Keratinocyte (primary cell): ENCODE measurements at regions not wholly inside any gene's neighbourhood (a gene's known extent, or its start where the extent isn't known, plus 50 kb on each side); places are given as distances from the start of the nearest gene placed in this dataset.
A peak's percentile ranks its signal among the peaks of the same experiment; 100 is the strongest.

Source experiments
- DNase-seq: peaks from one replicate; pipeline ENCODE4 v3.0.0-alpha.2; 2011; ENCODE audit warnings: low read depth, missing footprints, low spot score
- FAIRE-seq: peaks from 2 replicates; lab custom pipeline; 2011; peaks lifted over from hg19 to GRCh38; lab: Jason Lieb, UNC
- H2AFZ ChIP-seq: 2 replicates; pipeline ENCODE4 v1.6.0; 2012; ENCODE audit warnings: low read length, control low read depth, inconsistent platforms; ENCODE audit not compliant: control insufficient read depth
- H3K27ac ChIP-seq: 2 replicates; pipeline ENCODE4 v1.5.1; 2011; ENCODE audit warnings: low read length; ENCODE audit not compliant: control insufficient read depth, insufficient read depth
- H3K27me3 ChIP-seq: 3 replicates; pipeline ENCODE4 v1.6.0; 2011; ENCODE audit warnings: low read length; ENCODE audit not compliant: control insufficient read depth, insufficient read depth; ENCODE audit errors: extremely low read depth
- H3K36me3 ChIP-seq, 2 experiments: 2 replicates in 1 of 2; 3 replicates in 1 of 2; pipeline ENCODE4 v1.5.1; 2011; ENCODE audit warnings: low read length in 2 of 2, mild to moderate bottlenecking in 1 of 2; ENCODE audit not compliant: control insufficient read depth in 2 of 2, insufficient read depth in 2 of 2; ENCODE audit errors: extremely low read depth in 1 of 2
- H3K4me1 ChIP-seq: 3 replicates; pipeline ENCODE4 v1.5.1; 2011; ENCODE audit warnings: low read length; ENCODE audit not compliant: control insufficient read depth, insufficient read depth; ENCODE audit errors: extremely low read depth
- H3K4me2 ChIP-seq: 3 replicates; pipeline ENCODE4 v1.6.0; 2011; ENCODE audit warnings: low read depth, low read length; ENCODE audit not compliant: control insufficient read depth, insufficient read depth; ENCODE audit errors: extremely low read depth
- H3K4me3 ChIP-seq, 3 experiments: fragments of 200-600 bp in 1 of 3; sonication (generic) in 1 of 3; 2 replicates in 2 of 3; 3 replicates in 1 of 3; pipeline ENCODE4 v1.5.1; 2011 to 2016; ENCODE audit warnings: low read length in 3 of 3, mild to moderate bottlenecking in 3 of 3, control low read depth in 2 of 3, inconsistent platforms in 1 of 3, low read depth in 1 of 3, mixed read lengths in 1 of 3, mixed run types in 1 of 3, moderate library complexity in 1 of 3; ENCODE audit not compliant: control insufficient read depth in 2 of 3, insufficient read depth in 2 of 3; ENCODE audit errors: extremely low read depth in 1 of 3
- H3K79me2 ChIP-seq: 2 replicates; pipeline ENCODE4 v1.6.0; 2012; ENCODE audit warnings: low read length; ENCODE audit not compliant: control insufficient read depth, insufficient read depth
- H3K9ac ChIP-seq: 3 replicates; pipeline ENCODE4 v1.6.0; 2011; ENCODE audit warnings: low read length; ENCODE audit not compliant: control insufficient read depth, insufficient read depth; ENCODE audit errors: extremely low read depth
- H3K9me1 ChIP-seq: 3 replicates; pipeline ENCODE4 v1.6.0; 2011; ENCODE audit warnings: low read length; ENCODE audit not compliant: control insufficient read depth, insufficient read depth; ENCODE audit errors: extremely low read depth
- H3K9me3 ChIP-seq: 2 replicates; pipeline ENCODE4 v1.5.1; 2012; ENCODE audit warnings: low read depth, low read length; ENCODE audit not compliant: control insufficient read depth
- H4K20me1 ChIP-seq: 3 replicates; pipeline ENCODE4 v1.6.0; 2011; ENCODE audit warnings: low read length; ENCODE audit not compliant: control insufficient read depth, insufficient read depth; ENCODE audit errors: extremely low read depth
- EZH2 ChIP-seq: IDR thresholded peaks from one replicate; pipeline ENCODE4 v1.6.1; 2012; ENCODE audit warnings: inconsistent platforms, mild to moderate bottlenecking, low read length, moderate library complexity
- dilution Hi-C: fragments of 300-500 bp; cut with MboI; formaldehyde crosslinking; loops from one replicate; pipeline ENCODE4 v1.7.0; 2020; ENCODE audit warnings: low sequenced_read_pairs; ENCODE audit not compliant: extremely low pct_ligation_motif_present
- TF ChIP-seq, protein P1 (sequence below), 3 experiments: IDR thresholded peaks in 1 of 3; conservative IDR thresholded peaks in 1 of 3; optimal IDR thresholded peaks in 1 of 3; 2 replicates in 2 of 3; 3 replicates in 1 of 3; pipeline versions ENCODE3 to v1.5.1; 2011; ENCODE audit warnings: low read length in 3 of 3, mild to moderate bottlenecking in 3 of 3, moderate library complexity in 2 of 3, control low read depth in 1 of 3, inconsistent platforms in 1 of 3; ENCODE audit not compliant: insufficient read depth in 2 of 3; ENCODE audit errors: extremely low read depth in 1 of 3

DNA sequence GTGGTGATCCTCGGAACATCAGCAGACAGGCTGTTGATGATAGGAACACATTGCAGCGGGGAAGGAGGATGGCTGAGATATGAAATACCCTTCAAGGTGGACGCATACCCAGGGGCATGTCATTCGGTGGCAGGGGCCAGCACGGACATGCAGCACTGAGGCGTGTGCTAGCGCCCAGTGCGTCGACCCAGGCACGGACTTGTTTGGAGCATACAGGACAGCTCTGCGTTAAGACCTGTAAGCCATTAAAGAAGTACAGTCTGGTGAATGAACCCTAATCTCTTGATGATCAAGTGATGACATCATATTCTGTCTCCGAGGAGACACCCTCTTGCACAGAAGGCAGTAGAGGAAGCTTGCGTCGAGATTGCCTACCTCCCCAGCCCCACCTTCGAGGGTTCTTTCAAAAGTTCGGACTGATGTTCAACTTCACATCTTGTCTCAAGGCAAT lies 63.6 kb upstream of the KIF26B start:
- FAIRE-seq: peak; percentile 43
- H3K9me1 ChIP-seq: no peaks in the 10 kb centered on the region
- H3K4me3 ChIP-seq: no peak overlapping the region
- H2AFZ ChIP-seq: peak overlapping the region; percentile 62
- TF ChIP-seq, protein P1, sequence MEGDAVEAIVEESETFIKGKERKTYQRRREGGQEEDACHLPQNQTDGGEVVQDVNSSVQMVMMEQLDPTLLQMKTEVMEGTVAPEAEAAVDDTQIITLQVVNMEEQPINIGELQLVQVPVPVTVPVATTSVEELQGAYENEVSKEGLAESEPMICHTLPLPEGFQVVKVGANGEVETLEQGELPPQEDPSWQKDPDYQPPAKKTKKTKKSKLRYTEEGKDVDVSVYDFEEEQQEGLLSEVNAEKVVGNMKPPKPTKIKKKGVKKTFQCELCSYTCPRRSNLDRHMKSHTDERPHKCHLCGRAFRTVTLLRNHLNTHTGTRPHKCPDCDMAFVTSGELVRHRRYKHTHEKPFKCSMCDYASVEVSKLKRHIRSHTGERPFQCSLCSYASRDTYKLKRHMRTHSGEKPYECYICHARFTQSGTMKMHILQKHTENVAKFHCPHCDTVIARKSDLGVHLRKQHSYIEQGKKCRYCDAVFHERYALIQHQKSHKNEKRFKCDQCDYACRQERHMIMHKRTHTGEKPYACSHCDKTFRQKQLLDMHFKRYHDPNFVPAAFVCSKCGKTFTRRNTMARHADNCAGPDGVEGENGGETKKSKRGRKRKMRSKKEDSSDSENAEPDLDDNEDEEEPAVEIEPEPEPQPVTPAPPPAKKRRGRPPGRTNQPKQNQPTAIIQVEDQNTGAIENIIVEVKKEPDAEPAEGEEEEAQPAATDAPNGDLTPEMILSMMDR (optimal IDR thresholded peaks at IDR 0.05 in 1 of 3, IDR thresholded peaks at IDR 0.05 in 1 of 3, conservative IDR thresholded peaks at IDR 0.05 in 1 of 3; ENCODE audit: extremely low read depth in 1 of 3, insufficient read depth in 2 of 3, low read length in 3 of 3): no peak
- TF ChIP-seq EZH2: no peak
- no peaks in the 10 kb centered on the region for H4K20me1 ChIP-seq
- H3K4me2 ChIP-seq: peak overlapping the region; percentile 47
- no peaks in the 10 kb centered on the region for H3K9me3 ChIP-seq
- peak; percentile 86 for DNase-seq
- H3K27me3 ChIP-seq: no peaks in the 10 kb centered on the region
- dilution Hi-C loops: no loop called here
- H3K79me2 ChIP-seq: no peaks in the 10 kb centered on the region
- peaks cover 31% of the 10 kb centered on the region for H3K4me1 ChIP-seq
- peak overlapping the region; percentile 95 for H3K27ac ChIP-seq
- peak overlapping the region; percentile 63 for H3K9ac ChIP-seq
- H3K36me3 ChIP-seq: no peaks in the 10 kb centered on the region

DNA sequence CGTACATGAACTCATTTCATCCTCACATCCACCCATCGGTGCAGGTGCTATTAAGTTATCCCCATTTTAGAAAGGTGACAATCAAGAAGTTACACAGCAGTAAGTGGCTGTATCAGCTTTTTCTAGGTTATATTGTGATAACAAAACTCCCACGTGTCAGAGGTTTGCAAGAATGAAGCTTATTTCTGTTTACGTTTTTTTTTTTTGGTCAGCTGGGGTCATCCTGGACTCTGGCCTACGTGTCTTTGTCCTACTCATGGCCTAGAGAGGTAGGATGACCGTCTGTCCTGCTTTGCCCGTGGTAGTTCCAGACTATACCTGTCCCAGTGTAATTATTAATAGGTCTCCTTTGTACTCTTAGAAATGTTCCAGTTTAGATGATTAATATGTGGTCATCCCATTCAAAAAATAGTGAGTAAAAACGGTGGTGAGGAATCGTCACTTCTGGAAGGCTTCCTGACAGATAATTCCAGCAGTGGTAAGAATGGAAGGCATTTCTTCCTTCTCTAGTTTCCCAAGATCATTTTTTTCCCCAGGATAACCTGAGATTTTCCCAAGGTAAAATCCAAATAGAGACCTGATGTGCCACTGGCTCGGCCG lies 64.2 kb upstream of the KIF26B start:
- peak overlapping the region; percentile 95 for H3K27ac ChIP-seq
- H3K9me1 ChIP-seq: no peaks in the 10 kb centered on the region
- H4K20me1 ChIP-seq: no peaks in the 10 kb centered on the region
- DNase-seq (peak; percentile 25), FAIRE-seq (no peak)
- H2AFZ ChIP-seq: peak overlapping the region; percentile 62
- no peaks in the 10 kb centered on the region for H3K36me3 ChIP-seq
- H3K4me1 ChIP-seq: peaks cover 37% of the 10 kb centered on the region
- TF ChIP-seq EZH2: no peak
- TF ChIP-seq, protein P1 (optimal IDR thresholded peaks at IDR 0.05 in 1 of 3, IDR thresholded peaks at IDR 0.05 in 1 of 3, conservative IDR thresholded peaks at IDR 0.05 in 1 of 3; ENCODE audit: extremely low read depth in 1 of 3, insufficient read depth in 2 of 3, low read length in 3 of 3): no peak
- no peak overlapping the region for H3K4me3 ChIP-seq
- dilution Hi-C loops: no loop called here
- peak overlapping the region; percentile 63 for H3K9ac ChIP-seq
- peak overlapping the region; percentile 47 for H3K4me2 ChIP-seq
- H3K79me2 ChIP-seq: no peaks in the 10 kb centered on the region
- no peaks in the 10 kb centered on the region for H3K9me3 ChIP-seq
- H3K27me3 ChIP-seq: no peaks in the 10 kb centered on the region
